ENCODE measurements at regions not wholly inside any gene's neighbourhood (a gene's known extent, or its start where the extent isn't known, plus 50 kb on each side); places are given as distances from the start of the nearest gene placed in this dataset.

GRCh38 chr3:87977765-87978164, 81.0 kb downstream of the CGGBP1 start:
- Histone ChIP-seq H3K9ac (ENCODE audit: low read length) (no peak overlapping the region), H2AFZ (ENCODE audit: low read depth, low read length) (no peak overlapping the region), H3K36me3 (replicated peaks; ENCODE audit: low read depth, low read length) (no peaks in the 10 kb centered on the region), H3K27ac (ENCODE audit: low read length) (no peak overlapping the region), H3K4me2 (ENCODE audit: low read length) (no peak overlapping the region), H3K4me3 (ENCODE audit: low read length) (no peak overlapping the region), H4K20me1 (ENCODE audit: insufficient read depth, low read length) (no peaks in the 10 kb centered on the region), H3K4me1 (ENCODE audit: low read length) (no peaks in the 10 kb centered on the region), H3K9me3 (ENCODE audit: insufficient read depth, low read length) (no peaks in the 10 kb centered on the region), H3K79me2 (ENCODE audit: low read length) (no peaks in the 10 kb centered on the region), H3K27me3 (ENCODE audit: low read depth, low read length) (no peaks in the 10 kb centered on the region)
- no peak for TF ChIP-seq EZH2phosphoT487 (IDR thresholded peaks at IDR 0.05; ENCODE audit: low read depth)
- TF ChIP-seq, protein P1, sequence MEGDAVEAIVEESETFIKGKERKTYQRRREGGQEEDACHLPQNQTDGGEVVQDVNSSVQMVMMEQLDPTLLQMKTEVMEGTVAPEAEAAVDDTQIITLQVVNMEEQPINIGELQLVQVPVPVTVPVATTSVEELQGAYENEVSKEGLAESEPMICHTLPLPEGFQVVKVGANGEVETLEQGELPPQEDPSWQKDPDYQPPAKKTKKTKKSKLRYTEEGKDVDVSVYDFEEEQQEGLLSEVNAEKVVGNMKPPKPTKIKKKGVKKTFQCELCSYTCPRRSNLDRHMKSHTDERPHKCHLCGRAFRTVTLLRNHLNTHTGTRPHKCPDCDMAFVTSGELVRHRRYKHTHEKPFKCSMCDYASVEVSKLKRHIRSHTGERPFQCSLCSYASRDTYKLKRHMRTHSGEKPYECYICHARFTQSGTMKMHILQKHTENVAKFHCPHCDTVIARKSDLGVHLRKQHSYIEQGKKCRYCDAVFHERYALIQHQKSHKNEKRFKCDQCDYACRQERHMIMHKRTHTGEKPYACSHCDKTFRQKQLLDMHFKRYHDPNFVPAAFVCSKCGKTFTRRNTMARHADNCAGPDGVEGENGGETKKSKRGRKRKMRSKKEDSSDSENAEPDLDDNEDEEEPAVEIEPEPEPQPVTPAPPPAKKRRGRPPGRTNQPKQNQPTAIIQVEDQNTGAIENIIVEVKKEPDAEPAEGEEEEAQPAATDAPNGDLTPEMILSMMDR (IDR thresholded peaks at IDR 0.05; ENCODE audit: low read depth, low read length), result no peak

DNA sequence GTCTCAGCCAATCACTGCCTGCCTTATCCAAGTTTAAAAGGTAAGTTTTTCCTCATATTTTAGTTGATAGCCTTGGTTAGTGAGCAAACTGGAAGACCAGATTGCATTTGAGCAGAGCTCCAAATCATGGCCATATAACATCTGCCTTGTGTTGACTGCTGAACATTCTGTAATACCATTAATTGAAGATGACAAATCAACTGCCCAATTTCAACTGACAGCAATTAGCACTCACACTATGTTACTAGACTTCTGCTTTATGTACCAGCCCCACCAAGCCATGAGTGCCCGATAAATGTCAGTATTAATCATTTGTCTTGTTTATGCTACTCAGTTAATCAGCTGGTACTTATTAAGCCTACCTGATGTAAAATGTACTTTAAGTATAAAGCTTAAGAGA, 83.1 kb downstream of the CGGBP1 start:
- Histone ChIP-seq H4K20me1 (ENCODE audit: insufficient read depth, low read length) (no peaks in the 10 kb centered on the region), H2AFZ (ENCODE audit: low read depth, low read length) (no peak overlapping the region), H3K4me1 (ENCODE audit: low read length) (no peaks in the 10 kb centered on the region), H3K4me3 (ENCODE audit: low read length) (no peak overlapping the region), H3K27ac (ENCODE audit: low read length) (no peak overlapping the region), H3K36me3 (replicated peaks; ENCODE audit: low read depth, low read length) (no peaks in the 10 kb centered on the region), H3K4me2 (ENCODE audit: low read length) (no peak overlapping the region), H3K9me3 (ENCODE audit: insufficient read depth, low read length) (no peaks in the 10 kb centered on the region), H3K9ac (ENCODE audit: low read length) (no peak overlapping the region), H3K79me2 (ENCODE audit: low read length) (no peaks in the 10 kb centered on the region), H3K27me3 (ENCODE audit: low read depth, low read length) (no peaks in the 10 kb centered on the region)
- TF ChIP-seq, protein P1 (IDR thresholded peaks at IDR 0.05; ENCODE audit: low read depth, low read length), result no peak
- no peak for TF ChIP-seq EZH2phosphoT487 (IDR thresholded peaks at IDR 0.05; ENCODE audit: low read depth)

DNA sequence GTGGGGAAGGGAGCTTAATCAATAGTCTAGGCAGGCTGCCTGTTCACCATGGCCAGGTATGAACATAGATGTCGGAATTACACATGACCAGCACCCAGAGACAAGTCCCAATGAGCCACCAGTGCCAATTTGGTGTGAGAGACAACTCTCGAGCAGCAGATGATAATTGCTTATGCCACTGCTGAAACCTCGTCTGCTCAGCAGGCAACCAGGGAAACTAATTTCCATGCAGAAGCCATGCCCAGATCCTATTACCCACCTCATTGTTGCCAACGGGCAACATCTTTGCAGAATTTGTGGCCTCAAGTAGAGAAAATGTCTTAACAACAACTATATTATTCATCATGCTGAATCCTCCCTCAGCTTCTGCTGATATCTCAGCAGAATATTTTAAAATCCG, 84.9 kb downstream of the CGGBP1 start:
- Histone ChIP-seq H3K27me3 (ENCODE audit: low read depth, low read length) (no peaks in the 10 kb centered on the region), H3K4me3 (ENCODE audit: low read length) (no peak overlapping the region), H2AFZ (ENCODE audit: low read depth, low read length) (no peak overlapping the region), H3K9me3 (ENCODE audit: insufficient read depth, low read length) (no peaks in the 10 kb centered on the region), H3K9ac (ENCODE audit: low read length) (no peak overlapping the region), H4K20me1 (ENCODE audit: insufficient read depth, low read length) (no peaks in the 10 kb centered on the region), H3K4me1 (ENCODE audit: low read length) (no peaks in the 10 kb centered on the region), H3K36me3 (replicated peaks; ENCODE audit: low read depth, low read length) (no peaks in the 10 kb centered on the region), H3K79me2 (ENCODE audit: low read length) (no peaks in the 10 kb centered on the region), H3K4me2 (ENCODE audit: low read length) (no peak overlapping the region), H3K27ac (ENCODE audit: low read length) (no peak overlapping the region)
- no peak for TF ChIP-seq EZH2phosphoT487 (IDR thresholded peaks at IDR 0.05; ENCODE audit: low read depth)
- TF ChIP-seq, protein P1 (IDR thresholded peaks at IDR 0.05; ENCODE audit: low read depth, low read length), result no peak

DNA sequence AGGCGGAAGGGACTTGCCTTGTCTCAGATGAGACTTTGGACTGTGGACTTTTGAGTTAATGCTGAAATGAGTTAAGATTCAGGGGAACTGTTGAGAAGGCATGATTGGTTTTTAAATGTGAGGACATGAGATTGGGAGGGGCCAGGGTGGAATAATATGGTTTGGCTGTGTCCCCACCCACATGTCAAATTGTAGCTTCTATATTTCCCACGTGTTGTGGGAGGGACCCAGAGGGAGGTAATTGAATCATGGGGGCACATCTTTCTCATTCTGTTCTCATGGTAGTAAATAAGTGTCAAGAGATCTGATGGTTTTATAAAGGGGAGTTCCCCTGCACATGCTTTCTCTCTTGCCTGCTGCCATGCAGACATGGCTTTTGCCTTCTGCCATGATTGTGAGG, 89.2 kb downstream of the CGGBP1 start:
- no peaks in the 10 kb centered on the region for H3K27me3 ChIP-seq (ENCODE audit: low read depth, low read length)
- H2AFZ ChIP-seq (ENCODE audit: low read depth, low read length), result no peak overlapping the region
- TF ChIP-seq, protein P1 (IDR thresholded peaks at IDR 0.05; ENCODE audit: low read depth, low read length), result no peak
- no peak for TF ChIP-seq EZH2phosphoT487 (IDR thresholded peaks at IDR 0.05; ENCODE audit: low read depth)
- no peaks in the 10 kb centered on the region for H3K79me2 ChIP-seq (ENCODE audit: low read length)
- no peaks in the 10 kb centered on the region for H4K20me1 ChIP-seq (ENCODE audit: insufficient read depth, low read length)
- H3K9me3 ChIP-seq (ENCODE audit: insufficient read depth, low read length), result no peaks in the 10 kb centered on the region
- H3K4me1 ChIP-seq (ENCODE audit: low read length), result no peaks in the 10 kb centered on the region
- no peak overlapping the region for H3K9ac ChIP-seq (ENCODE audit: low read length)
- no peak overlapping the region for H3K4me3 ChIP-seq (ENCODE audit: low read length)
- no peaks in the 10 kb centered on the region for H3K36me3 ChIP-seq (replicated peaks; ENCODE audit: low read depth, low read length)
- H3K4me2 ChIP-seq (ENCODE audit: low read length), result no peak overlapping the region
- H3K27ac ChIP-seq (ENCODE audit: low read length), result no peak overlapping the region

Measured in OCI-LY3 (cell line).